ENCODE measurements at regions not wholly inside any gene's neighbourhood (a gene's known extent, or its start where the extent isn't known, plus 50 kb on each side); places are given as distances from the start of the nearest gene placed in this dataset.

DNA sequence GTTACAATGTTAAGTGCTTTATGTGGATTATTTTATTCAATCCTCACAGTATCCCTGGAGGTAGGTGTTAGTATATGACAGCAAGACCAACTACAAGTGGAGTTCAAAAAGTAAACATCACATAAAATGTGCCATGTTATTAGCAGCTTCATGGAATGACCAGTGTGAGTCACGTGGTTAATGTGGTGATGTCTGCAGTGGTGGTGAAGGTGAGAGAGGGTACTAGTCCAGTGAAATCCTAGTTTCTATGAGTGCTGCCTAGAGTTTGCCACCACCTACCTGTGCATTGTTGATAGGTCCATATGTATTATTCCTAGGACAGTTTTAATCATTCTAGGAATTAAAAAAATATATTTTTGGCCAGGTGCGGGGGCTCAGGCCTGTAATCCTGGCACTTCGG is 865.2 kb upstream of the DDX18 start:
- H3K9ac ChIP-seq (replicated peaks; ENCODE audit: extremely low read depth, insufficient read depth, low read length), result no peak overlapping the region
- H4K20me1 ChIP-seq (replicated peaks; ENCODE audit: control insufficient read depth, extremely low read depth, insufficient read depth, low read length), result no peaks in the 10 kb centered on the region
- CTCF ChIA-PET, result no interaction called here
- H3K4me3 ChIP-seq (replicated peaks in 1 of 3; ENCODE audit: insufficient read depth in 1 of 3, low read depth in 1 of 3, low read length in 3 of 3), result no peak overlapping the region
- H3K4me1 ChIP-seq (ENCODE audit: control insufficient read depth, extremely low read depth, insufficient read depth, low read length), result no peaks in the 10 kb centered on the region
- no peak overlapping the region for H2AFZ ChIP-seq (ENCODE audit: low read depth, low read length)
- POLR2A ChIA-PET, result no interaction called here
- no peaks in the 10 kb centered on the region for H3K36me3 ChIP-seq (ENCODE audit: control insufficient read depth in 2 of 2, extremely low read depth in 1 of 2, insufficient read depth in 2 of 2, low read length in 2 of 2)
- peaks cover 2% of the 10 kb centered on the region for H3K9me3 ChIP-seq (replicated peaks; ENCODE audit: control insufficient read depth, insufficient read depth, low read length)
- no peak overlapping the region for H3K4me2 ChIP-seq (ENCODE audit: insufficient read depth, low read length)
- FAIRE-seq (no peak), DNase-seq (ENCODE audit: low read depth, low spot score) (no peak)
- H3K79me2 ChIP-seq (ENCODE audit: control insufficient read depth, insufficient read depth, low read length), result no peaks in the 10 kb centered on the region
- no TSS peak for BruUV-seq (replicated peaks)
- no peaks in the 10 kb centered on the region for H3K27me3 ChIP-seq (ENCODE audit: control insufficient read depth in 2 of 2, insufficient read depth in 2 of 2, low read length in 2 of 2)
- no peak overlapping the region for H3K27ac ChIP-seq (ENCODE audit: insufficient read depth, low read depth, low read length)
- intact Hi-C loops (cut with micrococcal nuclease) (no loop called here), dilution Hi-C loops (cut with MboI; ENCODE audit: extremely low pct_ligation_motif_present, low sequenced_read_pairs) (no loop called here)
- TF ChIP-seq JUN (IDR thresholded peaks at IDR 0.05; ENCODE audit: borderline replicate concordance, insufficient read depth, insufficient read length, low read depth), result no peak
- TF ChIP-seq POLR2A (IDR thresholded peaks at IDR 0.05; ENCODE audit: low read depth, low read length), result no peak
- no peak for TF ChIP-seq EZH2 (IDR thresholded peaks at IDR 0.05; ENCODE audit: borderline replicate concordance, low read depth, low read length, severe bottlenecking)
- TF ChIP-seq POLR2AphosphoS5 (IDR thresholded peaks at IDR 0.05; ENCODE audit: insufficient read depth, low read depth, low read length), result no peak
- no peak for TF ChIP-seq MYC (IDR thresholded peaks at IDR 0.05; ENCODE audit: low read depth, low read length)
- TF ChIP-seq, protein P1, sequence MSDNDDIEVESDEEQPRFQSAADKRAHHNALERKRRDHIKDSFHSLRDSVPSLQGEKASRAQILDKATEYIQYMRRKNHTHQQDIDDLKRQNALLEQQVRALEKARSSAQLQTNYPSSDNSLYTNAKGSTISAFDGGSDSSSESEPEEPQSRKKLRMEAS (IDR thresholded peaks at IDR 0.05; ENCODE audit: insufficient read depth, insufficient read length), result no peak
- TF ChIP-seq GATA2 (IDR thresholded peaks at IDR 0.05; ENCODE audit: insufficient read depth, insufficient read length, low read depth, low read length), result no peak
- TF ChIP-seq, protein P2, sequence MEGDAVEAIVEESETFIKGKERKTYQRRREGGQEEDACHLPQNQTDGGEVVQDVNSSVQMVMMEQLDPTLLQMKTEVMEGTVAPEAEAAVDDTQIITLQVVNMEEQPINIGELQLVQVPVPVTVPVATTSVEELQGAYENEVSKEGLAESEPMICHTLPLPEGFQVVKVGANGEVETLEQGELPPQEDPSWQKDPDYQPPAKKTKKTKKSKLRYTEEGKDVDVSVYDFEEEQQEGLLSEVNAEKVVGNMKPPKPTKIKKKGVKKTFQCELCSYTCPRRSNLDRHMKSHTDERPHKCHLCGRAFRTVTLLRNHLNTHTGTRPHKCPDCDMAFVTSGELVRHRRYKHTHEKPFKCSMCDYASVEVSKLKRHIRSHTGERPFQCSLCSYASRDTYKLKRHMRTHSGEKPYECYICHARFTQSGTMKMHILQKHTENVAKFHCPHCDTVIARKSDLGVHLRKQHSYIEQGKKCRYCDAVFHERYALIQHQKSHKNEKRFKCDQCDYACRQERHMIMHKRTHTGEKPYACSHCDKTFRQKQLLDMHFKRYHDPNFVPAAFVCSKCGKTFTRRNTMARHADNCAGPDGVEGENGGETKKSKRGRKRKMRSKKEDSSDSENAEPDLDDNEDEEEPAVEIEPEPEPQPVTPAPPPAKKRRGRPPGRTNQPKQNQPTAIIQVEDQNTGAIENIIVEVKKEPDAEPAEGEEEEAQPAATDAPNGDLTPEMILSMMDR (IDR thresholded peaks at IDR 0.05; ENCODE audit: extremely low read depth in 1 of 2, insufficient read depth in 1 of 2, low read depth in 1 of 2, low read length in 2 of 2), result no peak
- TF ChIP-seq FOS (IDR thresholded peaks at IDR 0.05; ENCODE audit: borderline replicate concordance, insufficient read depth, low read length), result no peak
- H3K9me1 ChIP-seq (replicated peaks; ENCODE audit: control insufficient read depth, extremely low read depth, insufficient read depth, low read length), result no peaks in the 10 kb centered on the region
